ENCODE measurements at regions not wholly inside any gene's neighbourhood (a gene's known extent, or its start where the extent isn't known, plus 50 kb on each side); places are given as distances from the start of the nearest gene placed in this dataset.
"Not testable (repeated sequence)": the region's sequence is repeated elsewhere in the genome, so short reads cannot be mapped to it uniquely, and the experiment has no call there.

- peak; percentile 17 for DNase-seq (ENCODE audit: low read depth)
Observed at GRCh38 chr6:149127212-149127611, 190.3 kb upstream of the TAB2 start.

GRCh38 chr6:149128489-149129145 is 188.9 kb upstream of the TAB2 start:
- no peak for DNase-seq (ENCODE audit: low read depth)

- DNase-seq (ENCODE audit: low read depth), result no peak
Observed at GRCh38 chr6:149129371-149130077, 188.0 kb upstream of the TAB2 start.

GRCh38 chr6:149130090-149130489 is 187.4 kb upstream of the TAB2 start:
- DNase-seq (ENCODE audit: low read depth), result no peak

GRCh38 chr6:149130508-149130907 is 187.0 kb upstream of the TAB2 start:
- DNase-seq (ENCODE audit: low read depth), result no peak

- DNase-seq (ENCODE audit: low read depth), result no peak
Observed at GRCh38 chr6:149131891-149132290, 185.6 kb upstream of the TAB2 start.

GRCh38 chr6:149132336-149132735 is 185.2 kb upstream of the TAB2 start:
- no peak for DNase-seq (ENCODE audit: low read depth)

- DNase-seq (ENCODE audit: low read depth), result peak; percentile 38
Observed at GRCh38 chr6:149134511-149134933, 183.0 kb upstream of the TAB2 start.

- DNase-seq (ENCODE audit: low read depth), result no peak
Observed at GRCh38 chr6:149135809-149136208, 181.7 kb upstream of the TAB2 start.

GRCh38 chr6:149136273-149136912 is 181.1 kb upstream of the TAB2 start:
- DNase-seq (ENCODE audit: low read depth), result no peak

GRCh38 chr6:149136913-149137286 is 180.6 kb upstream of the TAB2 start:
- DNase-seq (ENCODE audit: low read depth), result no peak

- peak; percentile 30 for DNase-seq (ENCODE audit: low read depth)
Observed at GRCh38 chr6:149137594-149137993, 179.9 kb upstream of the TAB2 start.

- no peak for DNase-seq (ENCODE audit: low read depth)
Observed at GRCh38 chr6:149138089-149138488, 179.4 kb upstream of the TAB2 start.

- no peak for DNase-seq (ENCODE audit: low read depth)
Observed at GRCh38 chr6:149138699-149139294, 178.7 kb upstream of the TAB2 start.

GRCh38 chr6:149139782-149140136 is 177.8 kb upstream of the TAB2 start:
- no peak for DNase-seq (ENCODE audit: low read depth)

- DNase-seq (ENCODE audit: low read depth), result no peak
Observed at GRCh38 chr6:149140137-149140909, 177.2 kb upstream of the TAB2 start.

- no peak for DNase-seq (ENCODE audit: low read depth)
Observed at GRCh38 chr6:149140910-149141290, 176.6 kb upstream of the TAB2 start.

GRCh38 chr6:149142924-149143429 is 174.5 kb upstream of the TAB2 start:
- no peak for DNase-seq (ENCODE audit: low read depth)

- DNase-seq (ENCODE audit: low read depth), result not testable (repeated sequence)
Observed at GRCh38 chr6:149145800-149146199, 171.7 kb upstream of the TAB2 start.

GRCh38 chr6:149147195-149147594 is 170.3 kb upstream of the TAB2 start:
- DNase-seq (ENCODE audit: low read depth), result no peak

- no peak for DNase-seq (ENCODE audit: low read depth)
Observed at GRCh38 chr6:149147938-149148718, 169.4 kb upstream of the TAB2 start.

Data from fibroblast of the conjunctiva (primary cell).